GM20431 (cell line): ENCODE measurements at regions not wholly inside any gene's neighbourhood (a gene's known extent, or its start where the extent isn't known, plus 50 kb on each side); places are given as distances from the start of the nearest gene placed in this dataset.

Experiments
- in situ Hi-C: fragments of 300-500 bp; cut with MseI, MboI; formaldehyde crosslinking; loops from one replicate; pipeline ENCODE4 v1.15.0; 2020; ENCODE audit warnings: low sequenced_read_pairs; ENCODE audit not compliant: unreplicated experiment

DNA sequence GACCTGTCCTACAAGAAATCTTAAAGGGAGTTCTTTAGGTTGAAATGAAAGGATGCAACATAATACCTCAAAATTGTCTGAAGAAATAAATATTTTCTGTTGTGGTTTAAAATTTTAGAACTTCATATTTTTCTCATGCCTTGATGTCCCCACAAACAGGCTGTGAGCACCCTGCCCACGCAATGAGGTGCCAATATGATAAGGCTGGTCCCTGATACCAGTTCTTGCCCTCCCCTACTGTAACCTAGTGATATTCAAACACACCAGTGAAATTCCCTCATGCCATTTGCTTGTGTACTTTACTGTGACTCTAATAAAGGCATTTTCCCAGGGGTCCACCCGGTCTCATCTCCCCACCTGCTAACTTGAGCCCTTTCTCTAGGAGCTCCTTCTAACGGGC is 67.3 kb upstream of the SIRPG start:
- in situ Hi-C loops = no loop called here

DNA sequence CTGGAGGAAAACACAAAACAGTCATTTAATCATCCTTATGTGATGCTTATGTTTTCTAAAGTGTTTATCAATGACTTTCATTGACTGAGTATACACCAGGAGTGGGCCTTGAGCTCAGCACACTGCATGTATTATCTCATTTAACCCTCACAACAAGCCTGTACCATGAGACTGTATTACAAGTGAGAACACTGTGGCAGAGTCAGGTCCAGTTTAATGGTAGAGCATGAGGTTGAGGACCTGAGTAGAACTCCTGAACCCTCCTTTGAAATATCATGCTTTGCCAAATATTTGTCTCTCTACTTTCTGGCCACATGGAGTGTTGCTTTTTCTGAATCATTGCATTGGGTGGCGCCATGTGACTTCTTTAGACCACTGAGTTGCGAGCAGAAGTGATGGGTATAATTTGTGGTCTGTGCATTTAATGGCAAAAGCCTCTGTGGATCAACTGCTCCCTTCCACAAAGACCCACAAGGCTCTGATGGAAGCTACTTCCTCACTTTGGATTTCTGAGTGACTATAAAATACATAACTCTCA is 65.0 kb upstream of the SIRPG start:
- in situ Hi-C loops = no loop called here

DNA sequence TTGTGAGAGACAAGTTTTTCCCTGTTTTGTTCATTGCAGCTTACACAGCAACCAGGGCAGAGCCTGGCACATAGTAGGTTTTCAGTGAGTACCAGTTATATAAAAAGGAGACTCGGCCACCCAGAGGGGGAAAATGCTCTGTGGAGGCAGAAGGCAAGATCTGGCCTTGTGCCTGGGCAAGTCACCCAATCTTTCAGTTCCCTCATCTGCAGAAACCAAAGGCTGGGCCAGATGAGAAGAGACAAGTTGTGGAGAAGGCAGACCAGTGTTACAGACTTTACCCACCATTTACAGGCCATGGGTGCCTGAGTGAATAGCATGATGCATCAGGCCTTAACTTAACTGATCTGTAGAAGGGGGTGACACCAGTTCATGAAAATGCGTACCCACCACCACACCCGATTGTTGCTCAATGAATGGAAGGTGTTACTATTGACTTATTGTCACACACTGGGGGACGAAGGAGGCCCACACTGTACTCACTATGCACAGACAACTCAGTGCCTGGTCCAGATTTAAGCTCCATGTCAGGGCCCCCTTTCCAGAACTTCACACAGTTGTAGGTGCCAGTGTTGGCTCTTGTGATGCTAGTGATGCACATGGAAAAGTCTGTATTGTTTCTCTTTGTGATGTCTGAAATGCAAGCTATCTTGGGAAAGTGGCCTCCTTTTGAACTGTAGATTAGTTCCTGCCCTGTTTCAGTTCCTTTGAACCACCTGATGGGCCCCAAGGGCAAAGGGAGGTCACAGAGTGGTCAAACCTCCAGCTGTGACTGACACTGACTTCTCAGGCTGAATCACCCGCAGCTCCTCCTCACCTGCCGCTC is 64.3 kb upstream of the SIRPG start:
- in situ Hi-C loops = no loop called here

- in situ Hi-C loops = no loop called here
Measured at GRCh38 chr20:1720845-1721475, 63.4 kb upstream of the SIRPG start.

DNA sequence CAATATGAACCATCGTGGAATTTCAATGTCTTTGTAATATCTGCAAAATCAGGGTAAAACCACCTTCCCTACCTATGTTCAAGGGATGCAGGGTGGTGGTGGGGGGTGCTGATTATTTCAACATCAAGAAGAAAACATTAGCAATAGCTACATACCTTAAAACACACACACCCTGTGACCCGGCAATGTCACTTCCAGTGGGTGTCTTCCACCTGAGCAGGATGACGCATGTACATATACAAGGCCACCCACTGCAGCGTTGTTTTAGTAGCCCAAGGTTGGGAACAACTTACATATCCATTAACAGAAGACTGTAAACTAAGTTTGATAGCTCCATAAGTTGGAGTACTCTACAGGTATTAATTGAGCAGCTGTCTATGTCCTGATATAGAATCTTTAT is 62.6 kb upstream of the SIRPG start:
- in situ Hi-C loops = no loop called here

GRCh38 chr20:1718604-1719384 is 61.2 kb upstream of the SIRPG start:
- in situ Hi-C loops = no loop called here

DNA sequence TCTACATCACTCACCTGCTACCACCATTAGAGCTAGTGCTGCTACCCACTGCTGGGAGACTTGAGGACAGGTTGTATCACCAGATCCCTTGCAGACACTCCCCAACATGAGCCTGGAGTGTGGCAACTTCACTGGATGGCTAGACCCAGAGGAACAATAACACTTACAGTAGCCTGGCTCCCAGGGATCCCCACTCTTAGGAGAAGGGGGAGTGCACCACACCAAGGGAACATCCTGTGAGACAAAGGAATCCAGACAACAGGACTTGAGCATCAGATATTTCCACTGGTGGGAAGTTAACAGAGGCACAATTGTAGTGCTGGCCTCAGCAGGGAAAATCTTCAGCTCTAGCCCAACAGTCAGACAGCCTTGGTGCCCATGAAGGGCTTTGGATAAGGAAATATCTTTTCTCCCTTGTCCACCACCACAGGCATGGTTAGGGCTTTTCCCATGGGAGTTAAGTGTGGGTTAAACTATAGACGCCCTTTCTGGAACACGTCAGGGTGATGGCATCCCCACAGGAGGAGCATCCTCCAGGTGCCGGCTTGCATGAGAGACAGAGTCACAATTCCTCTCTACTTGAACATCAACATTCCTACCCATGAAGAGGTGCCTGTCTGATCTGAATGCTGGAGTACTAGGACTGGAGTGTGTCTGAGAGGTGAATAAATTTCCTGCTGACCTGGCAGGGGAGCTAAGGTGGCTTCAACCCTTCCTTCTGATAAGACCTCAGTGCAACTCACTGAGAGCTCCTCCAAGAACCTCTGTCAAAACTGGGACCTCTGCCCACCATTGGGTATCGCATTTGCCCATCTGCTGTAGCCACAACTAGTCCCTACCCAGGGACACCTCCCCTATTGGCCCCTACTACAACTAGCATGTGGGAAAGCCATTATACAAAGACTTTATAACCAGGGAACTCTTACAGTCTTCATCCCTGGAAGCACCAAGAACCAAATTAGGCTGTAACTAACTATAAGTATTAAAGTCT is 55.4 kb upstream of the SIRPG start:
- in situ Hi-C loops = no loop called here

DNA sequence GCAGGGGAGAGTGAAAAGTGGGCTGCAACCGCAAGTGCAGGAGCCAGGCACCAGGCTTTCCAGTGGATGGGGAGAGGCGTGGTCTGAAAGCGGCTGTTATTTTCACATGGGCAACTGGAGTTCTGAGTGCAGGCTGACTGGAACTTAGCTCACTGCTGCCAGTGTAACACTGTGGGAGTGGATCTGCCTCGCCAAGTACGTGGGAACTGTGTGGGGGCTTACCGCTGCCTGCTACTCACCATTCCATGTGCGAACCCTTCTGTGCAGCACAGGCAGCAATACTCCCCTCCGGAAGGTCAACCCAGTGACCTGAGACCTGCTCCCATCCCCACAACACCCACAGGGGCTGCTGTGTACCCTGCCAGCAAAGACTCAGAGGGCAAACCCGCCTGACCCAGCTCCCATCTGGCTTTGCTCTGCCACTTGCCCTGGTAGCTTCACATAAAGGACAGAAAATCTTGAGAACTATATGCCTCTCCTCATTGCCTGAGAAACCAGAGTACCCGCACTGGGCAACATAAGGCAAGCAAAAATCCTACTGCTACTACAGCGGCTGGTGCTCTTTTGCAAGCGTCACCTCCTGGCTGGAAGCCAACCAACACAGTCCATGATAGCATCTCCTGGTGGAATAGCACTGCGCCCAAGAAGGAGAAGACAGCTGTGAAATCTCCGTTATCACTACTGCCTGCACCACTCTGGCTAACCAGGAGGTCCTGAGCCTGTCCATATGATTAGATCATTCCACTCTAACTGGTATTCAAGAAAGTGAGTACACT is 54.4 kb upstream of the SIRPG start:
- in situ Hi-C loops = no loop called here

GRCh38 chr20:1711266-1711665 is 53.7 kb upstream of the SIRPG start:
- in situ Hi-C loops = no loop called here

DNA sequence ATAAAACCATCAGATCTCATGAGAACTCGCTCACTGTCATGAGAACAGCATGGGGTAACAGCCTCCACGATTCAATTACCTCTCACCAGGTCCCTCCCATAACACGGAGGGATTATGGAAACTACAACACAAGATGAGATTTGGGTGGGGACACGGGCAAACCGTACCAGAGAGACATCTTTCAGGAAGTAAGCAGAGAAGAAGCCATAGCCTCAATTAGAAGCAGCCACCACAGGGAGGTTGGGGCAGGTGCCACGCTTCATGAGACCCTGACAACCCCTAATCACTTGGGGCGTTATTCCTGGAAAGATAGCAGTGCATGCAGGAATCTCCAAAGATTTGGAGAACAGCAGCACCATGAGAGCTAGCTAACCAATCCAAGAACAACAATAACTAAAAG is 52.9 kb upstream of the SIRPG start:
- in situ Hi-C loops = no loop called here

- in situ Hi-C loops = no loop called here
Measured at GRCh38 chr20:1707588-1708449, 50.2 kb upstream of the SIRPG start.
